Fibroblast of skin of abdomen (primary cell): ENCODE measurements at regions not wholly inside any gene's neighbourhood (a gene's known extent, or its start where the extent isn't known, plus 50 kb on each side); places are given as distances from the start of the nearest gene placed in this dataset.

Experiments
- DNase-seq: peaks from one replicate; pipeline ENCODE4 v3.0.0-alpha.2; 2013

- no peak for DNase-seq
Measured at GRCh38 chrX:13902406-13902805, 85.5 kb upstream of the GPM6B start.

GRCh38 chrX:13901354-13901753 lies 84.5 kb upstream of the GPM6B start:
- no peak for DNase-seq

- no peak for DNase-seq
Measured at GRCh38 chrX:13900351-13900750, 83.5 kb upstream of the GPM6B start.

- DNase-seq, result peak; percentile 92
Measured at GRCh38 chrX:13899607-13900006, 82.7 kb upstream of the GPM6B start.

- DNase-seq, result no peak
Measured at GRCh38 chrX:13898603-13899002, 81.7 kb upstream of the GPM6B start.

- DNase-seq, result peak; percentile 20
Measured at GRCh38 chrX:13898083-13898482, 81.2 kb upstream of the GPM6B start.

- DNase-seq, result no peak
Measured at GRCh38 chrX:13897566-13897965, 80.7 kb upstream of the GPM6B start.

GRCh38 chrX:13894888-13895565 lies 78.1 kb upstream of the GPM6B start:
- DNase-seq, result peak; percentile 43

- DNase-seq, result peak; percentile 42
Measured at GRCh38 chrX:13893826-13894225, 76.9 kb upstream of the GPM6B start.

GRCh38 chrX:13892856-13893255 lies 76.0 kb upstream of the GPM6B start:
- DNase-seq, result no peak

GRCh38 chrX:13891377-13892140 lies 74.7 kb upstream of the GPM6B start:
- no peak for DNase-seq

GRCh38 chrX:13890806-13891205 lies 73.9 kb upstream of the GPM6B start:
- no peak for DNase-seq

- no peak for DNase-seq
Measured at GRCh38 chrX:13888284-13888683, 71.4 kb upstream of the GPM6B start.

GRCh38 chrX:13885591-13885990 lies 68.7 kb upstream of the GPM6B start:
- DNase-seq, result no peak

- DNase-seq, result peak; percentile 48
Measured at GRCh38 chrX:13876652-13877051, 59.8 kb upstream of the GPM6B start.

- DNase-seq, result no peak
Measured at GRCh38 chrX:13875572-13875971, 58.7 kb upstream of the GPM6B start.

GRCh38 chrX:13868591-13868990 lies 51.7 kb upstream of the GPM6B start:
- DNase-seq, result peak; percentile 80
